ENCODE measurements at regions not wholly inside any gene's neighbourhood (a gene's known extent, or its start where the extent isn't known, plus 50 kb on each side); places are given as distances from the start of the nearest gene placed in this dataset.
"Not testable (repeated sequence)": the region's sequence is repeated elsewhere in the genome, so short reads cannot be mapped to it uniquely, and the experiment has no call there.

- no peak overlapping the region for H3K27ac ChIP-seq
- H3K4me2 ChIP-seq = no peak overlapping the region
- no peaks in the 10 kb centered on the region for H3K27me3 ChIP-seq (ENCODE audit: insufficient read depth, low read depth)
- no peak for TF ChIP-seq CTCF (conservative IDR thresholded peaks at IDR 0.05; ENCODE audit: low read depth, low read length)
- no peaks in the 10 kb centered on the region for H4K20me1 ChIP-seq (ENCODE audit: insufficient read depth)
- no peak overlapping the region for H3K4me3 ChIP-seq (IDR thresholded peaks at IDR 0.05; ENCODE audit: insufficient read depth, low read depth, low read length)
- H3K9ac ChIP-seq = no peak overlapping the region
- no peaks in the 10 kb centered on the region for H3K79me2 ChIP-seq (ENCODE audit: insufficient read depth, low read depth)
- no peaks in the 10 kb centered on the region for H3K36me3 ChIP-seq (ENCODE audit: insufficient read depth)
- no peak overlapping the region for H2AFZ ChIP-seq (ENCODE audit: low read depth)
- H3K4me1 ChIP-seq (ENCODE audit: low read depth, poor library complexity, severe bottlenecking) = no peaks in the 10 kb centered on the region
Observed at GRCh38 chr18:78255013-78255412, 724.6 kb upstream of the SALL3 start.

- TF ChIP-seq CTCF (conservative IDR thresholded peaks at IDR 0.05; ENCODE audit: low read depth, low read length) = no peak
- H3K36me3 ChIP-seq (ENCODE audit: insufficient read depth) = no peaks in the 10 kb centered on the region
Observed at GRCh38 chr18:78268226-78268988, 711.2 kb upstream of the SALL3 start.

GRCh38 chr18:78271790-78272189, 707.8 kb upstream of the SALL3 start:
- no peak overlapping the region for H3K9ac ChIP-seq
- no peak overlapping the region for H3K4me3 ChIP-seq (IDR thresholded peaks at IDR 0.05; ENCODE audit: insufficient read depth, low read depth, low read length)
- no peak overlapping the region for H2AFZ ChIP-seq (ENCODE audit: low read depth)
- H3K4me1 ChIP-seq (ENCODE audit: low read depth, poor library complexity, severe bottlenecking) = no peaks in the 10 kb centered on the region
- no peak overlapping the region for H3K27ac ChIP-seq
- H3K79me2 ChIP-seq (ENCODE audit: insufficient read depth, low read depth) = no peaks in the 10 kb centered on the region
- no peak for TF ChIP-seq CTCF (conservative IDR thresholded peaks at IDR 0.05; ENCODE audit: low read depth, low read length)
- H3K4me2 ChIP-seq = no peak overlapping the region
- no peaks in the 10 kb centered on the region for H3K36me3 ChIP-seq (ENCODE audit: insufficient read depth)
- H3K27me3 ChIP-seq (ENCODE audit: insufficient read depth, low read depth) = no peaks in the 10 kb centered on the region
- no peaks in the 10 kb centered on the region for H4K20me1 ChIP-seq (ENCODE audit: insufficient read depth)

More at GRCh38 chr18:78268226-78268988, 711.2 kb upstream of the SALL3 start:
- H3K27me3 ChIP-seq (ENCODE audit: insufficient read depth, low read depth) = no peaks in the 10 kb centered on the region
- H3K79me2 ChIP-seq (ENCODE audit: insufficient read depth, low read depth) = no peaks in the 10 kb centered on the region
- no peak overlapping the region for H3K4me3 ChIP-seq (IDR thresholded peaks at IDR 0.05; ENCODE audit: insufficient read depth, low read depth, low read length)
- no peak overlapping the region for H3K9ac ChIP-seq
- H2AFZ ChIP-seq (ENCODE audit: low read depth) = no peak overlapping the region
- H4K20me1 ChIP-seq (ENCODE audit: insufficient read depth) = no peaks in the 10 kb centered on the region
- no peak overlapping the region for H3K4me2 ChIP-seq
- no peaks in the 10 kb centered on the region for H3K4me1 ChIP-seq (ENCODE audit: low read depth, poor library complexity, severe bottlenecking)
- H3K27ac ChIP-seq = no peak overlapping the region

GRCh38 chr18:78273876-78274275, 705.7 kb upstream of the SALL3 start:
- no peak overlapping the region for H2AFZ ChIP-seq (ENCODE audit: low read depth)
- H3K4me2 ChIP-seq = no peak overlapping the region
- no peaks in the 10 kb centered on the region for H3K79me2 ChIP-seq (ENCODE audit: insufficient read depth, low read depth)
- no peak overlapping the region for H3K27ac ChIP-seq
- H3K9ac ChIP-seq = no peak overlapping the region
- TF ChIP-seq CTCF (conservative IDR thresholded peaks at IDR 0.05; ENCODE audit: low read depth, low read length) = no peak
- no peaks in the 10 kb centered on the region for H4K20me1 ChIP-seq (ENCODE audit: insufficient read depth)
- no peaks in the 10 kb centered on the region for H3K36me3 ChIP-seq (ENCODE audit: insufficient read depth)
- no peaks in the 10 kb centered on the region for H3K27me3 ChIP-seq (ENCODE audit: insufficient read depth, low read depth)
- no peak overlapping the region for H3K4me3 ChIP-seq (IDR thresholded peaks at IDR 0.05; ENCODE audit: insufficient read depth, low read depth, low read length)
- H3K4me1 ChIP-seq (ENCODE audit: low read depth, poor library complexity, severe bottlenecking) = no peaks in the 10 kb centered on the region

- not testable (repeated sequence) for H3K4me1 ChIP-seq (ENCODE audit: low read depth, poor library complexity, severe bottlenecking)
Observed at GRCh38 chr18:78283425-78283824, 696.2 kb upstream of the SALL3 start.

More at GRCh38 chr18:78283425-78283824, 696.2 kb upstream of the SALL3 start:
- H2AFZ ChIP-seq (ENCODE audit: low read depth); H3K79me2 ChIP-seq (ENCODE audit: insufficient read depth, low read depth); H3K9ac ChIP-seq; H3K36me3 ChIP-seq (ENCODE audit: insufficient read depth); H4K20me1 ChIP-seq (ENCODE audit: insufficient read depth); H3K4me2 ChIP-seq; H3K27ac ChIP-seq; H3K4me3 ChIP-seq (IDR thresholded peaks at IDR 0.05; ENCODE audit: insufficient read depth, low read depth, low read length); H3K27me3 ChIP-seq (ENCODE audit: insufficient read depth, low read depth): not testable (repeated sequence)

Measured in KMS-11 (cell line).